ENCODE measurements at regions not wholly inside any gene's neighbourhood (a gene's known extent, or its start where the extent isn't known, plus 50 kb on each side); places are given as distances from the start of the nearest gene placed in this dataset.

DNA sequence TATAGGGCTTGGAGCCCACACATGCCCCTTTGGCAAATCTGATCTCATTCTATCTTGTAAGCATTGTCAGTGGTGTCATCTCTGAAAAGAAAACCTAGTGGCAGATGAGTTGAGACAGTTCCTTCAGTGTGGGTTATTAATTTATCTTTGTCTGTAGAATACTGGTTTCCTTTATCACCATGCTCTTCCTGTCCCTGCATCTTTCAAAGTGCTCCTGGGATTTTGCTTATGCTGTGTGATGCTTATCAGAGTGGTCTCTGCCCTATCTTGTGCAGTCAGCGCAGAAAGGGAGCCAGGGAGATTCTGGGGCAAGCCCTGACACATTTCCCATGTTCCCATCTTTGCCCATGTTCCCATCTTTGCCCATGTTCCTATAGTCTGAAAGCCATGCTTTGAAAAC is 402.9 kb downstream of the RWDD3 start:
- TF ChIP-seq REST (IDR thresholded peaks at IDR 0.05; ENCODE audit: insufficient replicate concordance, low read depth) (no peak), SPI1 (IDR thresholded peaks at IDR 0.05; ENCODE audit: borderline replicate concordance, low read depth) (no peak), GABPA (IDR thresholded peaks at IDR 0.05; ENCODE audit: low read depth) (no peak), POLR2AphosphoS5 (IDR thresholded peaks at IDR 0.05; ENCODE audit: low read depth) (no peak)
- TF ChIP-seq, protein P1, sequence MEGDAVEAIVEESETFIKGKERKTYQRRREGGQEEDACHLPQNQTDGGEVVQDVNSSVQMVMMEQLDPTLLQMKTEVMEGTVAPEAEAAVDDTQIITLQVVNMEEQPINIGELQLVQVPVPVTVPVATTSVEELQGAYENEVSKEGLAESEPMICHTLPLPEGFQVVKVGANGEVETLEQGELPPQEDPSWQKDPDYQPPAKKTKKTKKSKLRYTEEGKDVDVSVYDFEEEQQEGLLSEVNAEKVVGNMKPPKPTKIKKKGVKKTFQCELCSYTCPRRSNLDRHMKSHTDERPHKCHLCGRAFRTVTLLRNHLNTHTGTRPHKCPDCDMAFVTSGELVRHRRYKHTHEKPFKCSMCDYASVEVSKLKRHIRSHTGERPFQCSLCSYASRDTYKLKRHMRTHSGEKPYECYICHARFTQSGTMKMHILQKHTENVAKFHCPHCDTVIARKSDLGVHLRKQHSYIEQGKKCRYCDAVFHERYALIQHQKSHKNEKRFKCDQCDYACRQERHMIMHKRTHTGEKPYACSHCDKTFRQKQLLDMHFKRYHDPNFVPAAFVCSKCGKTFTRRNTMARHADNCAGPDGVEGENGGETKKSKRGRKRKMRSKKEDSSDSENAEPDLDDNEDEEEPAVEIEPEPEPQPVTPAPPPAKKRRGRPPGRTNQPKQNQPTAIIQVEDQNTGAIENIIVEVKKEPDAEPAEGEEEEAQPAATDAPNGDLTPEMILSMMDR (IDR thresholded peaks at IDR 0.05; ENCODE audit: insufficient read depth, low read length): no peak
- no peaks in the 10 kb centered on the region for H3K27me3 ChIP-seq (ENCODE audit: insufficient read depth, poor library complexity, severe bottlenecking)
- no peak overlapping the region for H3K4me3 ChIP-seq (replicated peaks; ENCODE audit: insufficient read depth, low read length)
- no peak overlapping the region for H3K27ac ChIP-seq (replicated peaks)
- no peak for DNase-seq (ENCODE audit: low read depth in 1 of 2, low spot score in 1 of 2)

GRCh38 chr1:95640746-95641145 is 406.7 kb downstream of the RWDD3 start:
- no peak overlapping the region for H3K4me3 ChIP-seq (replicated peaks; ENCODE audit: insufficient read depth, low read length)
- no peaks in the 10 kb centered on the region for H3K27me3 ChIP-seq (ENCODE audit: insufficient read depth, poor library complexity, severe bottlenecking)
- H3K27ac ChIP-seq (replicated peaks): no peak overlapping the region
- TF ChIP-seq SPI1 (IDR thresholded peaks at IDR 0.05; ENCODE audit: borderline replicate concordance, low read depth) (no peak), REST (IDR thresholded peaks at IDR 0.05; ENCODE audit: insufficient replicate concordance, low read depth) (no peak), GABPA (IDR thresholded peaks at IDR 0.05; ENCODE audit: low read depth) (no peak), POLR2AphosphoS5 (IDR thresholded peaks at IDR 0.05; ENCODE audit: low read depth) (no peak)
- TF ChIP-seq, protein P1 (IDR thresholded peaks at IDR 0.05; ENCODE audit: insufficient read depth, low read length): no peak
- DNase-seq (ENCODE audit: low read depth in 1 of 2, low spot score in 1 of 2): no peak

DNA sequence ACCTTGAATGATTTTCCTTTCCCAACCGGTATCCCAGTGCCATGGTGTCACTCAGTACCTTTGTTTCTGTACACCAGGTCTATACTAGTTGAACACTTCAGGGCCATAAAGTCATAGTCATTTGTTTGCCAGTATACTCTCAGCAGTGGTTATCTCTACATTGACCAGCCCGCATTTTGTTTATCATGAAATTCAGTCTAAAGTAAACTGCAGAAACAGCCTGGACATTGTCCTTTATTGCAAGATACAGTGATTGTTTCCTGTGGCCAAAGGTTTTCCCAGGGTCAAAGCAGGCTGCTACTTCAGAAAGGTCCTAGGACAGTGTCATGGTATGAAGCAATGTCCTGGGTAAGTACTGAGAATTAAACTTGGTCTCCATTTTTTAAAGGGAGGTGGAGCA is 407.4 kb downstream of the RWDD3 start:
- Histone ChIP-seq H3K27ac (replicated peaks) (no peak overlapping the region), H3K4me3 (replicated peaks; ENCODE audit: insufficient read depth, low read length) (no peak overlapping the region), H3K27me3 (ENCODE audit: insufficient read depth, poor library complexity, severe bottlenecking) (no peaks in the 10 kb centered on the region)
- DNase-seq (ENCODE audit: low read depth in 1 of 2, low spot score in 1 of 2): no peak
- TF ChIP-seq GABPA (IDR thresholded peaks at IDR 0.05; ENCODE audit: low read depth): no peak
- TF ChIP-seq REST (IDR thresholded peaks at IDR 0.05; ENCODE audit: insufficient replicate concordance, low read depth): no peak
- TF ChIP-seq, protein P1 (IDR thresholded peaks at IDR 0.05; ENCODE audit: insufficient read depth, low read length): no peak
- no peak for TF ChIP-seq POLR2AphosphoS5 (IDR thresholded peaks at IDR 0.05; ENCODE audit: low read depth)
- TF ChIP-seq SPI1 (IDR thresholded peaks at IDR 0.05; ENCODE audit: borderline replicate concordance, low read depth): no peak
